H1 (cell line): ENCODE measurements at regions not wholly inside any gene's neighbourhood (a gene's known extent, or its start where the extent isn't known, plus 50 kb on each side); places are given as distances from the start of the nearest gene placed in this dataset.

Source experiments
- CTCF ChIA-PET: fragments of 300-600 bp; sonication (Branson Sonifier 250); formaldehyde crosslinking; loops from one replicate; lab custom pipeline; 2021; ENCODE audit not compliant: partially characterized antibody; lab: Charles Lee
- POLR2A ChIA-PET: fragments of 300-600 bp; sonication (Branson Sonifier 250); formaldehyde crosslinking; loops from one replicate; lab custom pipeline; 2021; ENCODE audit warnings: inconsistent platforms; ENCODE audit not compliant: partially characterized antibody; lab: Charles Lee
- DNase-seq, 2 experiments: peaks; one replicate each; pipeline versions ENCODE4 v3.0.0 to v3.0.0-alpha.2; 2010 to 2022; ENCODE audit warnings: low spot score in 2 of 2, low read depth in 1 of 2, mixed read lengths in 1 of 2
- FAIRE-seq: peaks from 2 replicates; lab custom pipeline; 2011; peaks lifted over from hg19 to GRCh38; lab: Jason Lieb, UNC
- H2AFZ ChIP-seq: 2 replicates; pipeline ENCODE4 v1.8.1; 2012; ENCODE audit warnings: low read length, inconsistent platforms
- H2AK5ac ChIP-seq: 2 replicates; pipeline ENCODE4 v1.6.1; 2013; ENCODE audit warnings: low read depth, low read length
- H2BK120ac ChIP-seq: replicated peaks from 2 replicates; pipeline ENCODE3; 2013; ENCODE audit warnings: low read depth, low read length, inconsistent platforms
- H2BK12ac ChIP-seq: 2 replicates; pipeline ENCODE4 v1.6.1; 2013; ENCODE audit warnings: low read depth, low read length
- H2BK15ac ChIP-seq: 2 replicates; pipeline ENCODE4 v1.6.1; 2013; ENCODE audit warnings: low read length
- H2BK20ac ChIP-seq: 2 replicates; pipeline ENCODE4 v1.6.1; 2013; ENCODE audit warnings: low read length
- H2BK5ac ChIP-seq: 2 replicates; pipeline ENCODE4 v1.6.1; 2013; ENCODE audit warnings: low read depth, low read length
- H3K14ac ChIP-seq: 2 replicates; pipeline ENCODE4 v1.6.1; 2013; ENCODE audit warnings: inconsistent platforms; ENCODE audit not compliant: insufficient read length
- H3K18ac ChIP-seq: 2 replicates; pipeline ENCODE4 v1.6.1; 2013; ENCODE audit warnings: low read length; ENCODE audit errors: extremely low read depth
- H3K23ac ChIP-seq: 2 replicates; pipeline ENCODE4 v1.6.1; 2013; ENCODE audit warnings: inconsistent platforms; ENCODE audit not compliant: insufficient read length
- H3K23me2 ChIP-seq: 2 replicates; pipeline ENCODE4 v1.6.1; 2013; ENCODE audit warnings: low read depth, low read length
- H3K27ac ChIP-seq: 2 replicates; pipeline ENCODE4 v1.6.1; 2011; ENCODE audit warnings: low read depth, low read length, inconsistent platforms
- H3K27me3 ChIP-seq, 4 experiments: replicated peaks in 1 of 4; 1 replicate in 1 of 4; 2 replicates in 3 of 4; pipeline versions ENCODE4 v1.6.1 to v1.8.1; 2011 to 2013; ENCODE audit warnings: low read length in 3 of 4, mild to moderate bottlenecking in 3 of 4, inconsistent platforms in 2 of 4, mixed read lengths in 2 of 4, moderate library complexity in 1 of 4; ENCODE audit not compliant: control insufficient read depth in 3 of 4, insufficient read depth in 3 of 4; ENCODE audit errors: extremely low read depth in 1 of 4
- H3K36me3 ChIP-seq, 4 experiments: 2 replicates each; pipeline versions ENCODE4 v1.6.1 to v1.8.1; 2011 to 2013; ENCODE audit warnings: mild to moderate bottlenecking in 4 of 4, low read length in 3 of 4, moderate library complexity in 2 of 4, control low read depth in 1 of 4, inconsistent platforms in 1 of 4; ENCODE audit not compliant: insufficient read depth in 4 of 4, control insufficient read depth in 2 of 4
- H3K4ac ChIP-seq: replicated peaks from 2 replicates; pipeline ENCODE3; 2013; ENCODE audit warnings: low read length, low read depth, mixed read lengths, inconsistent platforms; ENCODE audit not compliant: insufficient read length
- H3K4me1 ChIP-seq, 4 experiments: replicated peaks in 1 of 4; 1 replicate in 1 of 4; 2 replicates in 3 of 4; pipeline versions ENCODE4 v1.6.1 to v1.8.1; 2011 to 2013; ENCODE audit warnings: low read length in 3 of 4, inconsistent platforms in 2 of 4, mixed read lengths in 1 of 4; ENCODE audit not compliant: insufficient read depth in 4 of 4, control insufficient read depth in 3 of 4
- H3K4me2 ChIP-seq, 2 experiments: 2 replicates each; pipeline versions ENCODE4 v1.6.1 to v1.8.1; 2011 to 2013; ENCODE audit warnings: low read depth in 2 of 2, low read length in 2 of 2, control low read depth in 1 of 2, inconsistent platforms in 1 of 2, mild to moderate bottlenecking in 1 of 2; ENCODE audit not compliant: insufficient read depth in 1 of 2
- H3K4me3 ChIP-seq, 4 experiments: fragments of 200-600, 300-600 bp in 1 of 4; sonication (generic), shearing (Covaris generic), sonication (Bioruptor Twin) in 1 of 4; 2 replicates each; pipeline versions ENCODE4 v1.5.1 to v1.8.1; 2011 to 2016; ENCODE audit warnings: low read length in 4 of 4, low read depth in 3 of 4, control low read depth in 2 of 4, inconsistent platforms in 2 of 4, mild to moderate bottlenecking in 2 of 4, mixed read lengths in 1 of 4, moderate library complexity in 1 of 4; ENCODE audit not compliant: insufficient read depth in 2 of 4; ENCODE audit errors: extremely low read depth in 1 of 4
- H3K56ac ChIP-seq: replicated peaks from 2 replicates; pipeline ENCODE3; 2013; ENCODE audit warnings: low read depth, mild to moderate bottlenecking, mixed read lengths, low read length, inconsistent platforms; ENCODE audit not compliant: insufficient read length
- H3K79me1 ChIP-seq: 2 replicates; pipeline ENCODE4 v1.6.1; 2013; ENCODE audit warnings: low read depth, low read length, control low read depth
- H3K79me2 ChIP-seq, 2 experiments: 2 replicates each; pipeline versions ENCODE4 v1.6.1 to v1.8.1; 2012 to 2013; ENCODE audit warnings: low read length in 2 of 2, mild to moderate bottlenecking in 2 of 2, inconsistent platforms in 1 of 2; ENCODE audit not compliant: insufficient read depth in 2 of 2, control insufficient read depth in 1 of 2
- H3K9ac ChIP-seq, 4 experiments: replicated peaks in 1 of 4; 1 replicate in 1 of 4; 2 replicates in 3 of 4; pipeline versions ENCODE4 v1.6.1 to v1.8.1; 2011 to 2013; ENCODE audit warnings: low read depth in 3 of 4, low read length in 3 of 4, control low read depth in 2 of 4, mild to moderate bottlenecking in 2 of 4, moderate library complexity in 2 of 4, inconsistent platforms in 1 of 4; ENCODE audit errors: extremely low read depth in 1 of 4
- H3K9me3 ChIP-seq, 2 experiments: 2 replicates each; pipeline versions ENCODE4 v1.6.1 to v1.8.1; 2012 to 2013; ENCODE audit warnings: mild to moderate bottlenecking in 2 of 2, moderate library complexity in 2 of 2, control low read depth in 1 of 2, inconsistent platforms in 1 of 2, low read depth in 1 of 2, low read length in 1 of 2, mixed read lengths in 1 of 2; ENCODE audit not compliant: insufficient read depth in 2 of 2
- H4K20me1 ChIP-seq, 2 experiments: replicated peaks in 1 of 2; 2 replicates each; pipeline versions ENCODE3 to v1.8.1; 2011 to 2013; ENCODE audit warnings: inconsistent platforms in 2 of 2, low read length in 2 of 2, mild to moderate bottlenecking in 1 of 2; ENCODE audit not compliant: insufficient read depth in 2 of 2, control insufficient read depth in 1 of 2
- H4K5ac ChIP-seq: 2 replicates; pipeline ENCODE4 v1.6.1; 2013; ENCODE audit warnings: low read length, low read depth, mixed read lengths, inconsistent platforms; ENCODE audit not compliant: insufficient read length
- H4K8ac ChIP-seq: 2 replicates; pipeline ENCODE4 v1.8.0; 2013; ENCODE audit warnings: mild to moderate bottlenecking, moderate library complexity, low read length, inconsistent platforms; ENCODE audit not compliant: insufficient read depth; ENCODE audit errors: extremely low read depth
- H4K91ac ChIP-seq: replicated peaks from 2 replicates; pipeline ENCODE3; 2013; ENCODE audit warnings: low read length, mixed read lengths, inconsistent platforms; ENCODE audit not compliant: insufficient read length
- EP300 ChIP-seq, 2 experiments: IDR thresholded peaks; 1 replicate in 1 of 2; 2 replicates in 1 of 2; pipeline ENCODE4 v1.6.1; 2011 to 2012; ENCODE audit warnings: low read depth in 2 of 2, low read length in 2 of 2, mild to moderate bottlenecking in 2 of 2, borderline replicate concordance in 1 of 2, inconsistent platforms in 1 of 2, moderate library complexity in 1 of 2
- HDAC6 ChIP-seq: IDR thresholded peaks from one replicate; pipeline ENCODE4 v1.7.1; 2012; ENCODE audit warnings: low read depth, mild to moderate bottlenecking, inconsistent platforms, low read length, moderate library complexity
- KDM5A ChIP-seq: fragments of 200-600 bp; IDR thresholded peaks from 2 replicates; pipeline ENCODE4 v1.7.1; 2012; ENCODE audit warnings: mild to moderate bottlenecking, low read length, inconsistent platforms, mixed read lengths
- MAFK ChIP-seq: IDR thresholded peaks from 2 replicates; pipeline ENCODE4 v1.6.1; 2012; ENCODE audit warnings: low read depth, mild to moderate bottlenecking, improper control_type of control experiment, low read length
- NANOG ChIP-seq: IDR thresholded peaks from 2 replicates; pipeline ENCODE4 v1.6.1; 2011; ENCODE audit warnings: low read length, low read depth, mild to moderate bottlenecking, inconsistent platforms; ENCODE audit not compliant: insufficient read depth, poor library complexity, severe bottlenecking
- SIRT6 ChIP-seq: IDR thresholded peaks from one replicate; pipeline ENCODE4 v1.7.1; 2012; ENCODE audit warnings: low read length, inconsistent platforms
- SIX5 ChIP-seq: IDR thresholded peaks from 2 replicates; pipeline ENCODE4 v1.6.1; 2011; ENCODE audit warnings: mild to moderate bottlenecking, low read depth, low read length
- SP2 ChIP-seq: IDR thresholded peaks from 2 replicates; pipeline ENCODE4 v1.6.1; 2012; ENCODE audit warnings: mild to moderate bottlenecking, low read length, inconsistent platforms
- TBP ChIP-seq: IDR thresholded peaks from 2 replicates; pipeline ENCODE4 v1.6.1; 2011; ENCODE audit warnings: low read depth, low read length, improper control_type of control experiment
- WGBS, 2 experiments: shearing (Covaris generic) in 1 of 2; methylation state at CpG; one replicate each; pipeline versions ENCODE4 v1.1.6 to v1.1.7; 2013 to 2015; ENCODE audit warnings: low lambda C conversion rate in 2 of 2, mixed read lengths in 2 of 2, inconsistent platforms in 1 of 2, low coverage in 1 of 2, missing lambda C conversion rate in 1 of 2; ENCODE audit not compliant: insufficient replicate concordance in 2 of 2, insufficient coverage in 1 of 2, insufficient read length in 1 of 2; ENCODE audit errors: extremely low coverage in 1 of 2, missing lambda C conversion rate in 1 of 2; 5-methylcytosine and 5-hydroxymethylcytosine counted together

GRCh38 chr3:182410051-182410450, 383.3 kb upstream of the ATP11B start:
- no peak overlapping the region for H2BK12ac ChIP-seq
- H3K36me3 ChIP-seq, result no peaks in the 10 kb centered on the region
- no peaks in the 10 kb centered on the region for H3K9me3 ChIP-seq
- H4K5ac ChIP-seq, result no peak overlapping the region
- FAIRE-seq (no peak), DNase-seq (no peak)
- no peak overlapping the region for H3K4ac ChIP-seq
- H3K4me1 ChIP-seq, result peaks cover 0 to 4% (median 2%) of the 10 kb centered on the region in 4 experiments; a peak in 4 of 7 replicates
- no peak overlapping the region for H2BK15ac ChIP-seq
- no peak overlapping the region for H3K4me2 ChIP-seq
- H3K23ac ChIP-seq, result no peak overlapping the region
- no peak overlapping the region for H2BK20ac ChIP-seq
- H3K18ac ChIP-seq, result no peak overlapping the region
- no peak overlapping the region for H2AFZ ChIP-seq
- H3K14ac ChIP-seq, result no peak overlapping the region
- H3K79me1 ChIP-seq, result no peaks in the 10 kb centered on the region
- ChIA-PET POLR2A (no interaction called here), CTCF (interaction anchor here (0.6 kb wide), 1 partner anchor 93 kb away, joined by 4 read pairs; no protein-coding TSS in a partner anchor)
- no peak overlapping the region for H3K56ac ChIP-seq
- WGBS, 2 experiments, result 79% methylated on average over 5 of the region's 5 CpGs; no CpG with 5 or more reads in 1 of the 2 experiments
- no peaks in the 10 kb centered on the region for H3K27me3 ChIP-seq
- no peak overlapping the region for H3K9ac ChIP-seq
- H4K8ac ChIP-seq, result no peak overlapping the region
- H2BK5ac ChIP-seq, result no peak overlapping the region
- no peak overlapping the region for H3K27ac ChIP-seq
- H2AK5ac ChIP-seq, result no peak overlapping the region
- no peak overlapping the region for H3K4me3 ChIP-seq
- H2BK120ac ChIP-seq, result no peak overlapping the region
- no peaks in the 10 kb centered on the region for H4K20me1 ChIP-seq
- no peaks in the 10 kb centered on the region for H3K79me2 ChIP-seq
- TF ChIP-seq TBP (no peak), MAFK (no peak), HDAC6 (no peak), EP300 (IDR thresholded peaks at IDR 0.05; ENCODE audit: borderline replicate concordance in 1 of 2, low read depth in 2 of 2, low read length in 2 of 2) (no peak), SIX5 (no peak), SIRT6 (no peak), SP2 (no peak), KDM5A (no peak), NANOG (no peak)
- no peak overlapping the region for H4K91ac ChIP-seq
- no peaks in the 10 kb centered on the region for H3K23me2 ChIP-seq
